HepG2 (cell line): ENCODE measurements at regions not wholly inside any gene's neighbourhood (a gene's known extent, or its start where the extent isn't known, plus 50 kb on each side); places are given as distances from the start of the nearest gene placed in this dataset.

ENCODE experiments used
- ADNP ChIP-seq: sonication (generic); formaldehyde crosslinking; IDR thresholded peaks from 2 replicates; pipeline ENCODE4 v1.4.0; 2020; ENCODE audit warnings: missing genetic modification reagents
- EZH2 ChIP-seq: conservative IDR thresholded peaks from 2 replicates; pipeline ENCODE4 v1.6.1; 2012; ENCODE audit warnings: mild to moderate bottlenecking, low read depth, low read length, moderate library complexity
- U2AF1 ChIP-seq: fragments of 200-400 bp; formaldehyde crosslinking; optimal IDR thresholded peaks from 2 replicates; pipeline ENCODE3; 2017; ENCODE audit warnings: mild to moderate bottlenecking, low read depth, low read length
- TF ChIP-seq, protein P1 (sequence below): sonication (generic); formaldehyde crosslinking; IDR thresholded peaks from 2 replicates; pipeline ENCODE4 v1.5.0; 2020; ENCODE audit warnings: mild to moderate bottlenecking, missing genetic modification reagents, moderate library complexity

DNA sequence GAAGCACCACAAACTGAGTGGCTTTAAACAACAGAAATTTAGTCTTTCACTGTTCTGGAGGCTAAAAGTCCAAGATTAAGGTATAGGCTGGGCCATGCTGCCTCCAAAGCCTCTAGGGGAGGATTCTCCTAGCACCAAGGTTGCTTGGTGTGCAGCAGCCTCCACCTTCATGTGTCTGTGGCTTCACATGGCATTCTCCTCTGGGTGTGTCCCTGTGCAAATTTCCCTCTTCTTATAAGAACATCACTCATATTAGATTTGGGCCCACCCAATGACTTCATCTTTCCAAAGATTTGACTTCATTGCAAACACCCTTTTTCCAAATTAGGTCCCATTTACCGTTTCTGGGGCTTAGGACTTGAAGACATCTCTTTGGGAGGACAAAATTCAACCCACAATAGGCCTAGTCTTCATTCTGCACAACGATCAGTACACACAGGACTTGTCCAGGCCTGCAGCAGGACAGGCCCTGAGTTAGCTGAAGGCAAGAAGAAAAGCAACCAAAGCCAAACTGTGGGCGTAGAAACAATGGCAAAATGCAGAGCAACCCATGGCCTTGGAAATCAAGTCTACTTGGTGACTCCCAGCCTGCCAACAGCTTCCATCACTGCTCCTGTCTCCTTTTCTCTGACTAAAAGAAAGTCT is 521.2 kb upstream of the NBEA start:
- TF ChIP-seq, protein P1, sequence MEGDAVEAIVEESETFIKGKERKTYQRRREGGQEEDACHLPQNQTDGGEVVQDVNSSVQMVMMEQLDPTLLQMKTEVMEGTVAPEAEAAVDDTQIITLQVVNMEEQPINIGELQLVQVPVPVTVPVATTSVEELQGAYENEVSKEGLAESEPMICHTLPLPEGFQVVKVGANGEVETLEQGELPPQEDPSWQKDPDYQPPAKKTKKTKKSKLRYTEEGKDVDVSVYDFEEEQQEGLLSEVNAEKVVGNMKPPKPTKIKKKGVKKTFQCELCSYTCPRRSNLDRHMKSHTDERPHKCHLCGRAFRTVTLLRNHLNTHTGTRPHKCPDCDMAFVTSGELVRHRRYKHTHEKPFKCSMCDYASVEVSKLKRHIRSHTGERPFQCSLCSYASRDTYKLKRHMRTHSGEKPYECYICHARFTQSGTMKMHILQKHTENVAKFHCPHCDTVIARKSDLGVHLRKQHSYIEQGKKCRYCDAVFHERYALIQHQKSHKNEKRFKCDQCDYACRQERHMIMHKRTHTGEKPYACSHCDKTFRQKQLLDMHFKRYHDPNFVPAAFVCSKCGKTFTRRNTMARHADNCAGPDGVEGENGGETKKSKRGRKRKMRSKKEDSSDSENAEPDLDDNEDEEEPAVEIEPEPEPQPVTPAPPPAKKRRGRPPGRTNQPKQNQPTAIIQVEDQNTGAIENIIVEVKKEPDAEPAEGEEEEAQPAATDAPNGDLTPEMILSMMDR (CRISPR knock-in tag), result no peak
- no peak for TF ChIP-seq ADNP
- TF ChIP-seq EZH2, result no peak
- TF ChIP-seq U2AF1, result no peak
